A549 (cell line): ENCODE measurements at regions not wholly inside any gene's neighbourhood (a gene's known extent, or its start where the extent isn't known, plus 50 kb on each side); places are given as distances from the start of the nearest gene placed in this dataset.

Experiments
- ATAC-seq, 2 experiments: fragments of 200-7000 bp in 1 of 2; fragments of >200 bp in 1 of 2; cut with Nextera tagmentation in 1 of 2; cut with Tn5 transposase in 1 of 2; 3 replicates each; pipeline versions ENCODE4 v1.8.0 to v1.9.1; 2018 to 2020; ENCODE audit warnings: mild to moderate bottlenecking in 1 of 2, moderate library complexity in 1 of 2
- CTCF ChIA-PET: fragments of 300-600 bp; sonication (Branson Sonifier 250); formaldehyde crosslinking; extraction: SDS; loops from one replicate; lab custom pipeline; 2021; ENCODE audit warnings: antibody characterized with exemption, inconsistent platforms; lab: Yijun Ruan, JAX
- POLR2A ChIA-PET: fragments of 350-600 bp; formaldehyde crosslinking; extraction: SDS; loops from one replicate; lab custom pipeline; 2021; ENCODE audit warnings: antibody characterized with exemption, inconsistent platforms; lab: Yijun Ruan, JAX
- DNase-seq, 2 experiments: peaks; one replicate each; pipeline versions ENCODE4 v3.0.0 to v3.0.0-alpha.2; 2011 to 2016; ENCODE audit warnings: low read depth in 1 of 2, low spot score in 1 of 2
- FAIRE-seq: peaks from 2 replicates; lab custom pipeline; 2011; peaks lifted over from hg19 to GRCh38; lab: Jason Lieb, UNC
- H3K27ac ChIP-seq, 2 experiments: fragments of >200 bp; sonication (Bioruptor Twin); formaldehyde crosslinking; 3 replicates each; pipeline ENCODE4 v1.5.1; 2016 to 2017
- H3K4me1 ChIP-seq: fragments of >200 bp; sonication (Bioruptor Twin); formaldehyde crosslinking; 3 replicates; pipeline ENCODE4 v1.6.1; 2016
- H3K4me2 ChIP-seq: fragments of >200 bp; sonication (Bioruptor Twin); formaldehyde crosslinking; 3 replicates; pipeline ENCODE4 v1.6.1; 2016
- H3K4me3 ChIP-seq: fragments of >200 bp; sonication (Bioruptor Twin); formaldehyde crosslinking; 3 replicates; pipeline ENCODE4 v1.5.1; 2016
- H3K9me3 ChIP-seq: fragments of >200 bp; sonication (Bioruptor Twin); formaldehyde crosslinking; 3 replicates; pipeline ENCODE4 v1.6.1; 2016
- CBX2 ChIP-seq: fragments of 200-600 bp; sonication (generic); IDR thresholded peaks from 2 replicates; pipeline ENCODE4 v1.6.1; 2016; ENCODE audit warnings: low read depth, mild to moderate bottlenecking, borderline replicate concordance
- CHD2 ChIP-seq: fragments of 150-350 bp; IDR thresholded peaks from 2 replicates; pipeline ENCODE4 v1.6.1; 2014; ENCODE audit warnings: low read length; ENCODE audit not compliant: partially characterized antibody
- EHF ChIP-seq: fragments of 250-450 bp; sonication (Bioruptor Pico); IDR thresholded peaks from 2 replicates; pipeline ENCODE4 v1.5.0; 2020; ENCODE audit warnings: mild to moderate bottlenecking
- EHMT2 ChIP-seq: fragments of 200-600 bp; sonication (generic); IDR thresholded peaks from 2 replicates; pipeline ENCODE4 v1.6.1; 2016; ENCODE audit warnings: antibody characterized with exemption, low read depth, mild to moderate bottlenecking, moderate library complexity
- FOSB ChIP-seq: fragments of 250-450 bp; sonication (Bioruptor Pico); IDR thresholded peaks from 2 replicates; pipeline ENCODE4 v1.5.0; 2020; ENCODE audit warnings: mild to moderate bottlenecking, moderate library complexity
- FOXS1 ChIP-seq: fragments of 250-450 bp; sonication (Bioruptor Pico); IDR thresholded peaks from 2 replicates; pipeline ENCODE4 v1.5.0; 2020; ENCODE audit warnings: mild to moderate bottlenecking, moderate library complexity
- HOXB13 ChIP-seq: fragments of 250-450 bp; sonication (Bioruptor Pico); IDR thresholded peaks from 2 replicates; pipeline ENCODE4 v1.5.0; 2020; ENCODE audit warnings: low read depth, mild to moderate bottlenecking, moderate library complexity
- JUN ChIP-seq, 2 experiments: fragments of >200 bp; sonication (Bioruptor Twin); formaldehyde crosslinking; IDR thresholded peaks; 2 replicates in 1 of 2; 3 replicates in 1 of 2; pipeline ENCODE4 v1.6.1; 2016 to 2017
- JUNB ChIP-seq: fragments of >200 bp; sonication (Bioruptor Twin); formaldehyde crosslinking; IDR thresholded peaks from 2 replicates; pipeline ENCODE4 v1.6.1; 2016
- KDM1A ChIP-seq: fragments of 200-600 bp; sonication (generic); IDR thresholded peaks from 2 replicates; pipeline ENCODE4 v1.6.1; 2016; ENCODE audit warnings: low read depth, mild to moderate bottlenecking
- MAZ ChIP-seq: fragments of 150-350 bp; IDR thresholded peaks from 2 replicates; pipeline ENCODE4 v1.6.1; 2014; ENCODE audit warnings: antibody characterized with exemption, low read depth, low read length, borderline replicate concordance
- MYC ChIP-seq: IDR thresholded peaks from 2 replicates; pipeline ENCODE4 v1.6.1; 2012; ENCODE audit warnings: mild to moderate bottlenecking, inconsistent platforms, low read length, improper control_type of control experiment, borderline replicate concordance
- NFE2L2 ChIP-seq: fragments of 150-350 bp; conservative IDR thresholded peaks from 2 replicates; pipeline ENCODE4 v1.6.1; 2014; ENCODE audit warnings: low read length
- NR3C1 ChIP-seq: fragments of >200 bp; sonication (Bioruptor Twin); formaldehyde crosslinking; IDR thresholded peaks from 3 replicates; pipeline ENCODE4 v1.6.1; 2017
- POLR2A ChIP-seq: IDR thresholded peaks from 2 replicates; pipeline ENCODE4 v1.6.1; 2012; ENCODE audit warnings: mild to moderate bottlenecking, low read length
- POLR2AphosphoS2 ChIP-seq: conservative IDR thresholded peaks from 2 replicates; pipeline ENCODE4 v1.6.1; 2012; ENCODE audit warnings: low read length, improper control_type of control experiment, inconsistent platforms
- RARB ChIP-seq: fragments of 250-450 bp; sonication (Bioruptor Pico); IDR thresholded peaks from 2 replicates; pipeline ENCODE4 v1.8.0; 2021; ENCODE audit warnings: mild to moderate bottlenecking, moderate library complexity
- RCOR1 ChIP-seq: fragments of 150-350 bp; IDR thresholded peaks from 2 replicates; pipeline ENCODE4 v1.6.1; 2014; ENCODE audit warnings: antibody characterized with exemption, low read length, low read depth
- RNF2 ChIP-seq: fragments of 200-600 bp; sonication (generic); IDR thresholded peaks from 2 replicates; pipeline ENCODE4 v1.6.1; 2016; ENCODE audit warnings: low read depth, mild to moderate bottlenecking, antibody characterized with exemption, moderate library complexity, borderline replicate concordance
- TFCP2L1 ChIP-seq: fragments of 250-450 bp; sonication (Bioruptor Pico); IDR thresholded peaks from 2 replicates; pipeline ENCODE4 v1.5.0; 2021; ENCODE audit warnings: mild to moderate bottlenecking
- TP53 ChIP-seq: fragments of 250-450 bp; sonication (Bioruptor Pico); IDR thresholded peaks from 2 replicates; pipeline ENCODE4 v1.5.0; 2021; ENCODE audit warnings: mild to moderate bottlenecking, moderate library complexity
- ZC3H11A ChIP-seq: fragments of 450-650 bp; IDR thresholded peaks from 2 replicates; pipeline ENCODE4 v1.6.1; 2014; ENCODE audit warnings: antibody characterized with exemption, mild to moderate bottlenecking
- ZFP36 ChIP-seq: fragments of 450-650 bp; IDR thresholded peaks from 2 replicates; pipeline ENCODE4 v1.6.1; 2014; ENCODE audit warnings: borderline replicate concordance; ENCODE audit not compliant: partially characterized antibody
- ZNF302 ChIP-seq: fragments of 250-450 bp; sonication (Bioruptor Pico); IDR thresholded peaks from 2 replicates; pipeline ENCODE4 v1.9.0; 2021; ENCODE audit warnings: inconsistent platforms, mild to moderate bottlenecking, moderate library complexity
- ZSCAN20 ChIP-seq: fragments of 250-450 bp; sonication (Bioruptor Pico); IDR thresholded peaks from 2 replicates; pipeline ENCODE4 v1.8.0; 2022; ENCODE audit warnings: mild to moderate bottlenecking, moderate library complexity
- WGBS: methylation state at CpG from one replicate; pipeline ENCODE4 v1.1.6; 2017; ENCODE audit errors: missing lambda C conversion rate; 5-methylcytosine and 5-hydroxymethylcytosine counted together
- TF ChIP-seq, protein P1 (sequence below): IDR thresholded peaks from 2 replicates; pipeline ENCODE4 v1.6.1; 2012
- TF ChIP-seq, protein P2 (sequence below): fragments of 200-600 bp; sonication (generic); IDR thresholded peaks from 2 replicates; pipeline ENCODE4 v1.6.1; 2016; ENCODE audit warnings: antibody characterized with exemption, mild to moderate bottlenecking, moderate library complexity

DNA sequence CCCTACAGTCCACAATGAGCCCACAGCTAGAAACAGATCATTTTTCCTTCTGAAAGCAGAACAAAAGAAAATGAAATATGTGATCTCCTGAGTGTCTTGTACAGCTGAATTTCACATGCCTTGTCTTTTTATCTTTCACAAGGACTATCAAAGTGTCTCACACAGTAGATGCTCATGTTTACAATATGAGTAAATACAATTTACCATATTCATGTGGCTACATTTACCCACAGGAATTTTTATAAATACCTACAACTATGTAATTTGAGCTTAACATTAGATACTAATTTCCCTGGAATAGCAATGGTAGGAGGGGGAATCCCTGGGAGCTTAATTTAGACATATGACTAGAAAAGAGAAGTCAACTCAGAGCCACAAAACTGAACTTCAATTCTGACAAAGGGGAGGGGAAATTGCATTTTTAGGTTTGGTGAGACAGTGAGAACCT lies 186.2 kb downstream of the MACC1 start:
- CTCF ChIA-PET, result interaction anchor here (0.9 kb wide), 1 partner anchor 276 kb away, joined by 3 read pairs; no protein-coding TSS in a partner anchor
- Histone ChIP-seq H3K4me1 (peaks cover 16% of the 10 kb centered on the region), H3K9me3 (no peaks in the 10 kb centered on the region; the same call in 2 of the 3 replicates), H3K4me2 (peak overlapping the region; percentile 11; the same call in 1 of the 3 replicates), H3K4me3 (no peak overlapping the region), H3K27ac (no peak overlapping the region)
- FAIRE-seq, result no peak
- DNase-seq, result no peak
- no peak for TF ChIP-seq KDM1A
- TF ChIP-seq MYC, result no peak
- no peak for TF ChIP-seq EHF (CRISPR knock-in tag)
- no peak for TF ChIP-seq FOSB (CRISPR knock-in tag)
- no peak for TF ChIP-seq CBX2
- TF ChIP-seq JUNB, result no peak
- TF ChIP-seq, protein P1, sequence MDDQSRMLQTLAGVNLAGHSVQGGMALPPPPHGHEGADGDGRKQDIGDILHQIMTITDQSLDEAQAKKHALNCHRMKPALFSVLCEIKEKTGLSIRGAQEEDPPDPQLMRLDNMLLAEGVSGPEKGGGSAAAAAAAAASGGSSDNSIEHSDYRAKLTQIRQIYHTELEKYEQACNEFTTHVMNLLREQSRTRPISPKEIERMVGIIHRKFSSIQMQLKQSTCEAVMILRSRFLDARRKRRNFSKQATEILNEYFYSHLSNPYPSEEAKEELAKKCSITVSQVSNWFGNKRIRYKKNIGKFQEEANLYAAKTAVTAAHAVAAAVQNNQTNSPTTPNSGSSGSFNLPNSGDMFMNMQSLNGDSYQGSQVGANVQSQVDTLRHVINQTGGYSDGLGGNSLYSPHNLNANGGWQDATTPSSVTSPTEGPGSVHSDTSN, result no peak
- TF ChIP-seq POLR2AphosphoS2, result no peak
- no peak for TF ChIP-seq ZFP36
- TF ChIP-seq MAZ, result no peak
- TF ChIP-seq TP53, result no peak
- no peak for TF ChIP-seq NR3C1
- no peak for TF ChIP-seq POLR2A
- TF ChIP-seq FOXS1 (CRISPR knock-in tag), result no peak
- TF ChIP-seq HOXB13, result no peak
- TF ChIP-seq CHD2, result no peak
- TF ChIP-seq ZNF302 (CRISPR knock-in tag), result no peak
- TF ChIP-seq RNF2, result no peak
- POLR2A ChIA-PET, result no interaction called here
- ATAC-seq, result no peak

DNA sequence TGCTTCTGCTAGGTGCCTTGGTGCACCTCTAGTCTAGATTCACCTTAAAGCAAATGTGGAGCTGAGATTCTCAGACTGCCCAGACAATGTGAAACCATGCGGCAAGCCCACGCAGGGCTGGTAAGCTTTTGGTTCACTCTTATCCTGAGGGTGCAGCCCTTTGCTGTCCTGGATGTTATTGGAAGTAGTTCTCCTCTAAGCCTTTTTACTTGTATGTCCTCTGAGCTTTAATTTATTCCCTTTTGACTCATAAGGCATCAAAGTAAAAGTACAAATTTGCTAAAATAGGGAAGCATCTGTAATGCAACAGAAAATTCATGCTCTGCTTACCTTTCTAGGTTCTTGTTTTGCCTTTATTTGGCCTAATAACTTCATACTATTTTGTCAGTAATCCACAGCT lies 186.8 kb downstream of the MACC1 start:
- Histone ChIP-seq H3K4me2 (peak overlapping the region; percentile 11; the same call in 1 of the 3 replicates), H3K9me3 (no peaks in the 10 kb centered on the region; the same call in 2 of the 3 replicates), H3K4me3 (no peak overlapping the region), H3K27ac (no peak overlapping the region), H3K4me1 (peaks cover 16% of the 10 kb centered on the region)
- FAIRE-seq (no peak), DNase-seq (no peak), ATAC-seq (no peak)
- WGBS, result 92% methylated on average over 2 of the region's 2 CpGs
- ChIA-PET POLR2A (no interaction called here), CTCF (interaction anchor here (0.9 kb wide), 1 partner anchor 276 kb away, joined by 3 read pairs; no protein-coding TSS in a partner anchor)
- TF ChIP-seq ZSCAN20 (CRISPR knock-in tag), result no peak
- TF ChIP-seq JUN (IDR thresholded peaks at IDR 0.05), result no peak
- TF ChIP-seq NFE2L2, result no peak
- TF ChIP-seq ZC3H11A, result no peak
- no peak for TF ChIP-seq RARB (CRISPR knock-in tag)
- no peak for TF ChIP-seq CBX2
- TF ChIP-seq EHF (CRISPR knock-in tag), result no peak
- TF ChIP-seq RCOR1, result no peak
- TF ChIP-seq, protein P2, sequence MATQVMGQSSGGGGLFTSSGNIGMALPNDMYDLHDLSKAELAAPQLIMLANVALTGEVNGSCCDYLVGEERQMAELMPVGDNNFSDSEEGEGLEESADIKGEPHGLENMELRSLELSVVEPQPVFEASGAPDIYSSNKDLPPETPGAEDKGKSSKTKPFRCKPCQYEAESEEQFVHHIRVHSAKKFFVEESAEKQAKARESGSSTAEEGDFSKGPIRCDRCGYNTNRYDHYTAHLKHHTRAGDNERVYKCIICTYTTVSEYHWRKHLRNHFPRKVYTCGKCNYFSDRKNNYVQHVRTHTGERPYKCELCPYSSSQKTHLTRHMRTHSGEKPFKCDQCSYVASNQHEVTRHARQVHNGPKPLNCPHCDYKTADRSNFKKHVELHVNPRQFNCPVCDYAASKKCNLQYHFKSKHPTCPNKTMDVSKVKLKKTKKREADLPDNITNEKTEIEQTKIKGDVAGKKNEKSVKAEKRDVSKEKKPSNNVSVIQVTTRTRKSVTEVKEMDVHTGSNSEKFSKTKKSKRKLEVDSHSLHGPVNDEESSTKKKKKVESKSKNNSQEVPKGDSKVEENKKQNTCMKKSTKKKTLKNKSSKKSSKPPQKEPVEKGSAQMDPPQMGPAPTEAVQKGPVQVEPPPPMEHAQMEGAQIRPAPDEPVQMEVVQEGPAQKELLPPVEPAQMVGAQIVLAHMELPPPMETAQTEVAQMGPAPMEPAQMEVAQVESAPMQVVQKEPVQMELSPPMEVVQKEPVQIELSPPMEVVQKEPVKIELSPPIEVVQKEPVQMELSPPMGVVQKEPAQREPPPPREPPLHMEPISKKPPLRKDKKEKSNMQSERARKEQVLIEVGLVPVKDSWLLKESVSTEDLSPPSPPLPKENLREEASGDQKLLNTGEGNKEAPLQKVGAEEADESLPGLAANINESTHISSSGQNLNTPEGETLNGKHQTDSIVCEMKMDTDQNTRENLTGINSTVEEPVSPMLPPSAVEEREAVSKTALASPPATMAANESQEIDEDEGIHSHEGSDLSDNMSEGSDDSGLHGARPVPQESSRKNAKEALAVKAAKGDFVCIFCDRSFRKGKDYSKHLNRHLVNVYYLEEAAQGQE, result no peak
- TF ChIP-seq TFCP2L1 (CRISPR knock-in tag), result no peak
- no peak for TF ChIP-seq EHMT2
